ENCODE measurements at regions not wholly inside any gene's neighbourhood (a gene's known extent, or its start where the extent isn't known, plus 50 kb on each side); places are given as distances from the start of the nearest gene placed in this dataset.
"Not testable (repeated sequence)": the region's sequence is repeated elsewhere in the genome, so short reads cannot be mapped to it uniquely, and the experiment has no call there.

DNA sequence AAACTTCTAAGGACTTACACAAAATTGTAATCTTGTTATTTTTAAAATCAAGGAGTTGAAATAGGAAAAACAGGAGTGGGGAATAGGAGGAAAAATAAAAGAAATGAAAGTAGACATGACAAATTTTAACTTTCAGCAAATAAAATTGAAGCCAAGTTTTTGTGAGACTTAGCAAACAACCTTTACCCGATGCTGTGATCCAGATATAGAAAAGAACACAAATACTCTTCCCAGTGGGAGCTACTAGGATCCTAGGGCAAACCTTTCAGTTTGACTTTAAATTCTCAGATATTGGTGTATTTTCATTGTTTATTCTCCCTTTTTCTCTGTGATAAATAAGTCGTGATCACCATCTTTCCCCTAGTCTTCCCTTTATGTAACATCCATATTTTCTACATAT, 968.7 kb upstream of the CITED2 start:
- TF ChIP-seq MYC (IDR thresholded peaks at IDR 0.05; ENCODE audit: low read depth, low read length) (no peak), POLR2A (IDR thresholded peaks at IDR 0.05; ENCODE audit: extremely low read depth, insufficient read length) (no peak), CTCF (IDR thresholded peaks at IDR 0.05; ENCODE audit: low read depth, low read length) (no peak)
- TF ChIP-seq, protein P1, sequence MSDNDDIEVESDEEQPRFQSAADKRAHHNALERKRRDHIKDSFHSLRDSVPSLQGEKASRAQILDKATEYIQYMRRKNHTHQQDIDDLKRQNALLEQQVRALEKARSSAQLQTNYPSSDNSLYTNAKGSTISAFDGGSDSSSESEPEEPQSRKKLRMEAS (IDR thresholded peaks at IDR 0.05; ENCODE audit: low read depth, low read length): no peak
- DNase-seq (ENCODE audit: low read depth): no peak
- H3K4me3 ChIP-seq (ENCODE audit: low read depth, low read length): no peak overlapping the region

GRCh38 chr6:140341272-140341671, 966.8 kb upstream of the CITED2 start:
- no peak for DNase-seq (ENCODE audit: low read depth)
- H3K4me3 ChIP-seq (ENCODE audit: low read depth, low read length): no peak overlapping the region
- TF ChIP-seq, protein P1 (IDR thresholded peaks at IDR 0.05; ENCODE audit: low read depth, low read length): no peak
- TF ChIP-seq CTCF (IDR thresholded peaks at IDR 0.05; ENCODE audit: low read depth, low read length): no peak
- no peak for TF ChIP-seq POLR2A (IDR thresholded peaks at IDR 0.05; ENCODE audit: extremely low read depth, insufficient read length)
- TF ChIP-seq MYC (IDR thresholded peaks at IDR 0.05; ENCODE audit: low read depth, low read length): no peak

DNA sequence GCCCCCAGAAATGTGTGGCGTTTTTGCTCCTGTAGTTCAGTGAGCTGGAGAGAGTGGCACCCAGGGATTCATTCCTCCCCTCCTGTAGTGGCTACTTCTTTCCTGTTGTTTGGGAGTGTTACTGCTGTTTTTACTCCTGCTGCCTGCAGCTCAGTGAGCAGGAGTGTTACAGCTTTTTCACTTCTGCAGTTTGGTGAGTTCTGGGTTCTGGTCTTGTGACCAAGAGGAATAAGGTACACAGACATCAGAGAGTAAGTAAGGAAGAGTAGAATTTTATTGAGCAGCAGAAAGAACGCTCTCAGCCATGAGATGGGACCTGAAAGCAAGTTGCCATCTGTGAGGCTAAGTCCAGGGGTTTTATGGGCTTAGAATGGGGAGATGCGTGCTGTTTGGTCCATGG, 966.3 kb upstream of the CITED2 start:
- H3K4me3 ChIP-seq (ENCODE audit: low read depth, low read length): no peak overlapping the region
- no peak for DNase-seq (ENCODE audit: low read depth)
- TF ChIP-seq, protein P1 (IDR thresholded peaks at IDR 0.05; ENCODE audit: low read depth, low read length): no peak
- TF ChIP-seq MYC (IDR thresholded peaks at IDR 0.05; ENCODE audit: low read depth, low read length): no peak
- no peak for TF ChIP-seq CTCF (IDR thresholded peaks at IDR 0.05; ENCODE audit: low read depth, low read length)
- TF ChIP-seq POLR2A (IDR thresholded peaks at IDR 0.05; ENCODE audit: extremely low read depth, insufficient read length): no peak

GRCh38 chr6:140339084-140339483, 964.6 kb upstream of the CITED2 start:
- not testable (repeated sequence) for H3K4me3 ChIP-seq (ENCODE audit: low read depth, low read length); DNase-seq (ENCODE audit: low read depth)

- no peak for DNase-seq (ENCODE audit: low read depth)
- no peak overlapping the region for H3K4me3 ChIP-seq (ENCODE audit: low read depth, low read length)
- TF ChIP-seq, protein P1 (IDR thresholded peaks at IDR 0.05; ENCODE audit: low read depth, low read length): no peak
- TF ChIP-seq POLR2A (IDR thresholded peaks at IDR 0.05; ENCODE audit: extremely low read depth, insufficient read length): no peak
- no peak for TF ChIP-seq CTCF (IDR thresholded peaks at IDR 0.05; ENCODE audit: low read depth, low read length)
- TF ChIP-seq MYC (IDR thresholded peaks at IDR 0.05; ENCODE audit: low read depth, low read length): no peak
Observed at GRCh38 chr6:140321891-140322290, 947.4 kb upstream of the CITED2 start.

- DNase-seq (ENCODE audit: low read depth): peak; percentile 69
- H3K4me3 ChIP-seq (ENCODE audit: low read depth, low read length): no peak overlapping the region
- no peak for TF ChIP-seq MYC (IDR thresholded peaks at IDR 0.05; ENCODE audit: low read depth, low read length)
- TF ChIP-seq CTCF (IDR thresholded peaks at IDR 0.05; ENCODE audit: low read depth, low read length): no peak
- TF ChIP-seq POLR2A (IDR thresholded peaks at IDR 0.05; ENCODE audit: extremely low read depth, insufficient read length): no peak
- TF ChIP-seq, protein P1 (IDR thresholded peaks at IDR 0.05; ENCODE audit: low read depth, low read length): no peak
Observed at GRCh38 chr6:140320081-140321080, 945.9 kb upstream of the CITED2 start.
